HEK293T (cell line): ENCODE measurements at regions not wholly inside any gene's neighbourhood (a gene's known extent, or its start where the extent isn't known, plus 50 kb on each side); places are given as distances from the start of the nearest gene placed in this dataset.

ENCODE experiments used
- ARNT ChIP-seq: fragments of 450-650 bp; IDR thresholded peaks from 2 replicates; pipeline ENCODE4 v1.6.1; 2017; ENCODE audit warnings: mild to moderate bottlenecking
- BHLHE40 ChIP-seq: fragments of 450-650 bp; IDR thresholded peaks from 2 replicates; pipeline ENCODE4 v1.6.1; 2016; ENCODE audit warnings: mild to moderate bottlenecking, moderate library complexity, borderline replicate concordance
- CTBP1 ChIP-seq: fragments of 450-650 bp; IDR thresholded peaks from 2 replicates; pipeline ENCODE4 v1.6.1; 2016; ENCODE audit warnings: borderline replicate concordance
- ELF4 ChIP-seq: fragments of 450-650 bp; IDR thresholded peaks from 2 replicates; pipeline ENCODE4 v1.6.1; 2017; ENCODE audit warnings: antibody characterized with exemption
- FOXK2 ChIP-seq: fragments of 450-650 bp; IDR thresholded peaks from 2 replicates; pipeline ENCODE4 v1.6.1; 2016; ENCODE audit warnings: mild to moderate bottlenecking
- FOXM1 ChIP-seq: fragments of 450-650 bp; IDR thresholded peaks from 2 replicates; pipeline ENCODE4 v1.6.1; 2017; ENCODE audit warnings: mild to moderate bottlenecking, borderline replicate concordance
- HDGF ChIP-seq: fragments of 450-650 bp; IDR thresholded peaks from 2 replicates; pipeline ENCODE4 v1.6.1; 2017; ENCODE audit warnings: antibody characterized with exemption, borderline replicate concordance
- L3MBTL2 ChIP-seq: fragments of 450-650 bp; conservative IDR thresholded peaks from 2 replicates; pipeline ENCODE4 v1.6.1; 2016; ENCODE audit warnings: mild to moderate bottlenecking
- LEF1 ChIP-seq: fragments of 450-650 bp; IDR thresholded peaks from 2 replicates; pipeline ENCODE4 v1.6.1; 2017; ENCODE audit warnings: mild to moderate bottlenecking, borderline replicate concordance
- NFRKB ChIP-seq: fragments of 450-650 bp; IDR thresholded peaks from 2 replicates; pipeline ENCODE4 v1.6.1; 2016; ENCODE audit warnings: mild to moderate bottlenecking, moderate library complexity
- PKNOX1 ChIP-seq: fragments of 450-650 bp; IDR thresholded peaks from 2 replicates; pipeline ENCODE4 v1.6.1; 2016
- SP1 ChIP-seq: fragments of 450-650 bp; IDR thresholded peaks from 2 replicates; pipeline ENCODE4 v1.6.1; 2017
- TARDBP ChIP-seq: fragments of 450-650 bp; IDR thresholded peaks from 2 replicates; pipeline ENCODE4 v1.6.1; 2016
- ZNF384 ChIP-seq: fragments of 450-650 bp; IDR thresholded peaks from 2 replicates; pipeline ENCODE4 v1.6.1; 2016

- TF ChIP-seq ZNF384 (no peak), FOXM1 (no peak), SP1 (no peak), HDGF (no peak), LEF1 (no peak), CTBP1 (no peak), ELF4 (no peak), BHLHE40 (no peak), PKNOX1 (no peak), TARDBP (no peak), ARNT (no peak), FOXK2 (no peak), L3MBTL2 (no peak), NFRKB (no peak)
Observed at GRCh38 chr10:129393812-129394211, 73.2 kb upstream of the MGMT start.
